NCI-H69 (cell line): ENCODE measurements at regions not wholly inside any gene's neighbourhood (a gene's known extent, or its start where the extent isn't known, plus 50 kb on each side); places are given as distances from the start of the nearest gene placed in this dataset.

Experiments used
- DNase-seq: peaks from one replicate; lab custom pipeline; 2025; lab: John Stamatoyannopoulos, UW

DNA sequence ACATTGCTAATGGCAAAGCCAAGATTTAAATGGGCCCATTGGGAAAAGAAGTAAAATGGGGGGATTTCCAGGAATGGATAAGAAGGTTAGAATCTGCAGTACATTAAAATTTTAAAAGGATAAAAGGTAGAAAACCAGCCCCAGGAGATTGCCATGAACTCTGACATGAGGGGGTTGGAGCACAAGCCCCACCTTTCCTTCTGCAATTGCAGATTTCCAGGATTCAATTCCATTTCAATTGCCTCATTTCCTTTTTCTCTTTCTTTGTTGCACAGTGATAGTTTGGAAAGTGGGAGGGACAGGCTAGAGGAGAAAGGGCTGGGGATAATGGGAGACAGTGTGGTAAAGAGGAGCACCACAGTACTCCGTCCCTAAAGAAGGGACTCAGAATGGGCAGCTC lies 238.5 kb upstream of the RAB4A start:
- peak; percentile 26 for DNase-seq

DNA sequence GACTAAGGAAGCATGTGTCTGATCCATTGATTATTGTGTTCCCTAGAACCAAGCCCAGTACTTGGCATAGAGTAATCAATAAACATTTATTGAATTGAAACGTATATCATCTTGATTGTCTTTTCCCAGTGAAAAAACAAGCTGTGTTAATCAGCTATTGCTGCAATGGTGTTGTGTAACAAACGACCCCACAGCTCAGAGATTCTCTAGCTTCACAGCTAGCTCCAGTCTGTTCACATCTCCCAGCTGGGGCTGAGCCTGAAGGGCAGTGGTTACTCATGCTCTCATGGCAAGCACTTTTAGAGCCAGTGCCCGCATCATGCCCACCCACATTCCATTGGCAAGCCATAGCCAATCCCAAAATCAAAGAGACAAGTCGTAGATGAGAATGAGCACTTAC lies 237.4 kb upstream of the RAB4A start:
- DNase-seq = no peak

DNA sequence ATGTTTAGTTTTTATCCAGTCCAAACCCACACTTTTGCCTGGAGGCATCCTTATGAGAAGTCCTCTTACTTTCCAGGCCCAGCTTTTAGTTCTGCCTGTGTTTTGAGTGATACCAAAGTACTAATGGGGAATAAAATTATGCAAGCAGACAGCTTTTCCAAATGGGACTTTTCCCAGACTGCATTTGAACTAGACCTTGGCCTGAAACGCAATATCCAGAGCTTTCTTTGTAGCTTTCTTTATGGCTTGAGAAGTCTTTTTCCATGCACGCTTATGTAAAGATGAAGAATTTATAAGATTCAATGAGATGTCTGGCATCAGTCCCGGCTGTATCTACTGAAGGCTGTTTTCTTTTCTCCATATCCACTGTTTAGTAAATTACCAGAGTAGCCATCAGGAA lies 236.6 kb upstream of the RAB4A start:
- no peak for DNase-seq

DNA sequence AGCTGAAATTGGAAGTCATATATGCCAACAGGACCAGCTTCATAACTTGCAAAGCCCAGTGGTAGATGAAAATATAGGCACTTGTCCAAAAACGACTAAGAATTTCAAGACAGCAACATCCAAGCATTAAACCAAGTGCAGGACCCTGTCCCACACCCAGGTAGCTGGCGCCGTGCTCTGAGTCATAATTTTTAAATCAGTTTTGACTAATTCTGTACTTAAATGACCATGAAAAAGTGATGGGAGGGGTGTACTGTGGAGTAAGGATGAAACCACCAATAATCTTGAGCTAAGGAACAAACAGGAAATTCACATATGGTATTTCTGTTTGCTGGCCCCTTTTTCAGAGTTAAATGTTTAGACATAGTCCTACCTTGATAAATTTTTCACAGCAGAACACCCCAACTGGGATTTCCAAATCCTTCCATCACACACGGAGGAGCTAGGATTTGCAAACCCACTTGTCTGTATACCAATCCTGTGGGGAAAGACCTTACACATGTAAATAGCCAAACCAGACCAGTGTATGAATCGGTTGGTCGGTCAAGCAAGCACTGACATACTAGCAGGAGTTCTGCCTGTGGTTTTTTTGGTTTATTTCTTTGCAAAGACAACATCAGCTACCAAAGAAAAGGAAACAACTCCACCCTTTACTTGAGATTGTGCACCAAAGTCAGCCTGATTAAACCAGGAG lies 235.7 kb upstream of the RAB4A start:
- DNase-seq = no peak

DNA sequence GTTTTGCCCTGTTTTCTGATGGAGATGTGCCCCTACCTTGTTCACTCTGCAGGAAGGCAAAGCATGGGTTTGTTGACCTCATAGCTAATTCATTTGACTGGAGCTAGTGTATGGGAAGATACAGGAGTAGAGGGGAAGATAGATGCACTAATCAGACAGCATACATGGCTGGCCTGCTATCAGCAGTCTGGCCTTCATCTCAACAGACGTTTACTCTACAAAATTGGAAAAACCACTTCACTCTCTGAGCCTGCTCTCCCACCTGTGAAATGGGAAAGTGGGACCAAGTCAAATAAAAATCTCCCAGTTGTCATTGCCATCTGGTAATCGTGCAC lies 235.2 kb upstream of the RAB4A start:
- no peak for DNase-seq

DNA sequence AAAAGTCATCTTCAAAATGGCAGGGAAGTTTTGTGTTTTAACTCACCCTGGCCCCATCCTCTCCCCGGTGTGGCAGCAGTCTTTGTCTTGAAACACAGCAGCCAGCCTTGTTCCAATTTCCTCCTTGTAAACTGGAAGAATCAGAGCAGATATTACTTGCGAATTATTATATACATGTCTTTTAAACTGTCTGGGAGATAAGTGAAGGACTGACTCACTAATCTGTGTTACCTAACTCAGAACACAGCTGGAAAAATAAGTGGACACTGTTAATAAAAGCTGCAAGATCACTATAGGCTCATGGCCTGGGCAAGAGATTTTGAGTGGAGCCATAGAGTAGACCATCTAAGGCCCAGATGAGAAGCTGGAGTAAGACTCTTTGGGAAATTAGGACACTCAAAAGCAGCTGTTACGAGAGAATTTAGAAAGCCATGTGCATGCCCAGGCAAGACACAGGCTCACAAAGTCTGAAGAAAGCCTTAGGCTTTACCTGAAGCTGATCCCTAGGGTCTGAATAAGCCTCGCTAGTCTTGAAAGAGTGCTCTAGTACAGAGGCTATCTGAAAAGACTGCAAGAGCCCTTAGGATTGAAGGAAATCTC lies 233.0 kb upstream of the RAB4A start:
- no peak for DNase-seq

DNA sequence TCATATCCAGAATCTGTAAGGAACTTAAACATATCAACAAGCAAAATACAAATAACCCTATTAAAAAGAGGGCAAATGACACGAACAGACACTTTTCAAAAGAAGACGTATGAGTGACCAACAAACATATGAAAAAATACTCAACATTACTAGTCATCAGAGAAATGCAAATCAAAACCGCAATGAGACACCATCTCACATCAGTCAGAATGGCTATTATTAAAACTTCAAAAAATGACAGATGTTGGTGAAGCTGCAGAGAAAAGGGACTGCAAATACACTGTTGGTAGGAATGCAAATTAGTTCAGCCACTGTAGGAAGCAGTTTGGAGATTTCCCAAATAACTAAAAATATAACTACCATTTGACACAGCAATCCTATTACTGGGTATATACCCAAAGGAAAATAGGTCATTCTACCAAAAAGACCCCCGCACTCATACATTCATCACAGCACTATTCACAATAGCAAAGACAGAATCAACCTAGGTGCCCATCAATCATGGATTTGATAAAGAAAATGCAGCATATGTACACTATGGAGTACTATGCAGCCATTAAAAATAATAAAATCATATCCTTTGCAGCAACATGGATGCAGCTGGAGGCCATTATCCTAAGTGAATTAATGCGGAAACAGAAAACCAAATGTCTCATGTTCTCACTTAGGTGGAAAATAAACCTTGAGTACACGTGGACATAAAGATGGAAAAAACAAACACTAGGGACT lies 230.1 kb upstream of the RAB4A start:
- DNase-seq = no peak

DNA sequence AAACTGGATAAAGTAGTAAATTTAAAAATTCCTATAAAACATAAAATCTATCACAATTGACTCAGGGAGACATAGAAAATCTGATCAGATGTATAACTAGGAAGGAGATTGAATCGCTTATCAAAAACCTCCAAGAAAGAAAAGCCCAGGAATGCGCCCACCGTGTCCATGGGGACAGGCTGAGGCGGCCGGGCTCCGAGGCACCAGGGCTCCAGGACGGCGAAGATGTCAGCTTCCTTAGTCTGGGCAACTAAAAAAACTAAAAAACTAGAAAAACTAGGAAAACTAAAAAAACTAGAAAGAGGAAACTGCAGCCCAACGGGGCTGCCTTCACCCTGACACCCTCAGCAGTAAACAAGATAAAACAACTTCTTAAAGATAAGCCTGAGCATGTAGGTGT lies 229.0 kb upstream of the RAB4A start:
- DNase-seq = no peak

DNA sequence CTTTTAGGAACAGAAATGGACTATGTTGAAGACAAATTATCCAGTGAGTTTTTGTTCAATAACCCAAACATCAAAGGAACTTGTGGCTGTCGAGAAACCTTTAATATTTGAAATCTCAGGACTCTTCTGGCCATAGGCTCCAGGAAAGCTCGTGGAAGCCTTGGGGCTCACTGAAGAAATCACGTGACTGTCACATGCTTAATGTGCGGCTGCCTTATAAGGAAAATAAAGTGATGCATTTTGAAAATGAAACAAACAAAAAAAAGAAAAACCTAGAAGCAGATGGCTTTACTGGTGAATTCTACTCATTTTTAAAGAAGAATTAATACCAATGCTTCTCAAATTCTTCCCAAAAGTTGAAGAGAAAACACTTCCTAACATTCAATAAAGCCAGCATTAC lies 228.4 kb upstream of the RAB4A start:
- no peak for DNase-seq

DNA sequence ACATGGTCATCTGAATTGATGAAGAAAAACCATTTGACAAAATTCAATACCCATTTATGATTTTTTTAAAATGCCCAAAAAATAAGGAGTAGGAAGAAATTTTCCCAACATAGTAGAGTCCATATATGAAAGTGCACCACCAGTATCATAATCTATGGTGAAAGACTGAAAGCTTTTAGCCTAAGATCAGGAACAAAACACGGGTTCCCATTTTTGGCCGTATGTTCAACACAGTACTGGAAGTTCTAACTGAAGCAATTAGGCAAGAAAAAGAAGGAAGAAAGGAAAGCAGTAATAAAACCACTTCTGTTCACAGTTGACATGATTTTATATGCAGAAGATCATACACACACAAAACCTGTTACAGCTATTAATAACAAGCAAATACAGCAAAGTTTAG lies 227.8 kb upstream of the RAB4A start:
- DNase-seq = no peak

DNA sequence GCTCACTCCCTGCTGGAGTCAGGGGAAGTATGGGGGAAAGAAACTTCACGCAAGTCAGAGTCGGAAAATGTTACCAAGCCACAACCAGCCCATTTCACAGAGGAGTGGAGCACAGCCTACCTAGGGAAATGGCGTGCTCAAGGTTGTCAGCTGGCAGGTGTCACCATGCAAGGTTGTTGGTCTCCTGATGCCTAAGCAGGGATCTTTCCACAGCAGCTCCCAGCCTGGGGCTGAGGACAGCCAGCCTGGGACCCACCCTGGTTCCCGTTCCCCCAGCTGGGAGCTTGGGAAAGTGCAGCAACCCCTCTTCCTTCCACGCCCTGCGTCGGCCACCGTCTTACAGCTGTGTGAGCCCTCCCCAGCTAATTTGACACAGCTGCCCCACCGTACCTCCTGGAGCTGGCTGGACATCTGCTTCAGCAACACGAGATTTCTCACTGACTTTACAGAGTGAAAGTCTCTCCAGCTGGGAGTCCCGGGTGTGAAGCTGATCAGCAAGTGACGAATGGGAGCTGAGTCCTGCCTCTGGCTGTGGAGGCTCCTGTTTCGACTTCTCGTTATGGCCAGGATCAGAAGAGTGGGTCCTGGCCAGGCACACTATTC lies 224.6 kb upstream of the RAB4A start:
- DNase-seq = peak; percentile 31

DNA sequence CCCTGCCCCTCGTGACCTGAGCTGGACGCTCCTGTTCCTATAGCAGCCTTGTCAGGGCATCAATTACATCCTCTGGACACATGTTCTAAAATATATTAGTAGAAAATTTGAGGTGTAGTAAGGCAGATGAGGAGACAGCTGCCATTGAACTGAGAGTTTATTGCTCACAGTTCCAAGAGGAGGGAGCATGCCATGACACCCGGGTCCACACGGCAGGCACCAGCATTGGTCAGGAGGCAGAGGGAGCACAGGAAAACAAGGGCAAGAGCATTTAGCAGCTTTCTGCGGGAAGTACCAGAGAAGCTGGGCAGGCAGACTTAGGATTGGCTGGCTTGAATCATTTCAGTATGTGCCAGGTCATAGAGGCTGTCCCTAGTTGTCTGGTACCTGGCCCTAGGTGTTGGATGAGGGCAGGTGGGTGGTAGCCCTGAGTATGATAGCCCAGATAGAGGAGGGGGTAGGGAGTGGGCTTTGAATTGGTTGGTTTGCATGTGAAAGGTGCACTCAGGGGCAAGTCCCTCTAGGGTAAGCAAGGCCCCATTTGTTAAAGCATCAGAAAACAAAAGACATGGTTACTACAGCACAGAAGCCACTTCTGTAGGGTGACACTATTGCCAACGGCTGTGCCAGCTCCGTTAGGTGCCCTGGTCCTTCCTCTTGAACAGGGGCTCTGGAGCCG lies 223.6 kb upstream of the RAB4A start:
- no peak for DNase-seq

DNA sequence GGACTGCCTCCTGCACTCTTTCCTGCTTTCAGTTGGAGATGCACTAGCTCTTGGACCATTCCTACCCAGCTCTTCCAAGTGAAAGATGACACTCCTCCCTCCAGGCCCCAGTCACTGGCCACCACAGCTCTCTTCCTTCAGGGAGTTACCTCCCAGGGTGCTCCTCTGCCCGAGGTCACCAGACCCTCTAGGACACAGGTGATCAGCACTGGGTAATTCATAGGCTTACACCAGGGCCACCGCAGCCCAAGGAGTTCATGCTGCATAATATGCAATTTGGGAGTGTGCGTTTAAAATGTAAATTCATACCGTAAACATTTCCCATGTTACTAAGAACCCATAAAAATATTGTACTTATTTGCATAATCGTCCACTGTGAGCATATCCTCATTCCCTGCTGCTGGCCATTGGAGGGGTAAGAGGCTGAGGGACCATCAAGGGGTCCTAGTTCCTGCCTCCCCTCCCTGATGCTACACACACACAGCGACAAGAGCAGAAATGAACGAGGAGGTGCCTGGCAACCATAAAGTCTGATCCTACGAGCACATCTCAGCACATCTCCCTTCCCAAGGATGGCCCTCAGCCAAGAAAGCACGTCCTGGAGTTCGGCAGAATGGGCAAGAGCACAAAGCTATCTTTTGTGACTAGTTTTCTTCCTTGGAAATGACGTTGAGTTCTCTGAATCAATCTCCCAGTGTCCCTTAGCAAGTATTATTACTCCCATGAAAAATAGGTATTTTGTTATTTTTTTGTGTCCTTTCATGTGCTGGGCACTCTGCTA lies 222.9 kb upstream of the RAB4A start:
- DNase-seq = no peak

DNA sequence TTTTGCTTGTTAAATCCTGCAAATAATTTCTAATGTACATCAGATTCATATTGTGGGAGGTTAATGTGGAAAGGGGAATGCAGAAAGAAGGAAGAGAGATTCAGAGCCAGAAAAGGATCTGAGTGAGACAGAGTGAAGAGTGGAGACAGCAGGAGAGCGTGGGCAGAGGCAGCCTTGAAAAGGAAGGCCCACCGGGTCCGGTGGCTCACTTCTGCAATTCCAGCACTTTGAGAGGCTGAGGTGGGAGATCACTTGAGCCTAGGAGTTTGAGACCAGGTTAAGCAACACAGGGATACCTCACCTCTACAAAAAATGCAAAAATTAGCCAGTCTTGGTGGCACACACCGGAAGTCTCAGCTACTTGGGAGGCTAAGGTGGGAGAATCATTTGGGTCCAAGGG lies 222.0 kb upstream of the RAB4A start:
- no peak for DNase-seq

DNA sequence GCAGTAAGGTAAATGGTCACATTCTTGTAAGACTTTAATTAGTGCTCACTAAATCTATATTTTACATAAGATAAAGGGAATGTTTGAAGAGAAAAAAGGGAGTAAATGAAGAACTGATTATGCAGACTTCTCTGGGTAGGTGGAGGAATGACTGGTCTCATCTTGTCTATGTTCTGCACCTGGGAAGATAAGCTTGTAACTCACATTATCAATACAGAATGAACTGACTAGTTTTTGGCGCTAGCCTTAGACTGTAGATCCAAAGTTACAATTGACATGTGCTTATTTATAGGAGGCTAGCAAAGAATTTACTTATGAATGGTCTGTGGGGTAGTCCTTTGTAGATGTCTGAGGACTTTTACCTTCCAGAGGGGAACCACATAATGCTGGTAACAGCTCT lies 214.9 kb upstream of the RAB4A start:
- DNase-seq = no peak

DNA sequence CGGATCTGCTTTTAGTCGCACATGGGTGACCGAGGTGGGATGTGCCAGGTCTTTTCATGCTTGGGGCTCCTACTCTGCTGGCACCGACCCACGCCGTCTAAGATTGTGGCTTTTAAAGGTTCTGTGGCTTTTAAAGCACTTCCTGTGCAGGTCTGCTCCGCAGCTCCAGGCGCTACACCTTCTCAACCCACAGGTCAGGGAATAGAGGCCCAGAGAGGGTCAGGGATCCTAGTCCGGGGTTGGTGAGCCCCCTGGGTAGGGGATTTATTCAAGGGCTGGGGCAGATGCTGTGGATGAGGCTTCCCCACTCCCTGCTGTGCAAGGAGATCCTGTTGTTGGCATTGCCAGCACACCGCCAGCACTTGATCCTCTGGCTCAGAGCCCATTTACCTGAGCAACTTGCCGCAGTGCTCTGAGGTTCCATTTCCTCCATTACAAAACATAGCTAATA lies 212.8 kb upstream of the RAB4A start:
- peak; percentile 84 for DNase-seq

DNA sequence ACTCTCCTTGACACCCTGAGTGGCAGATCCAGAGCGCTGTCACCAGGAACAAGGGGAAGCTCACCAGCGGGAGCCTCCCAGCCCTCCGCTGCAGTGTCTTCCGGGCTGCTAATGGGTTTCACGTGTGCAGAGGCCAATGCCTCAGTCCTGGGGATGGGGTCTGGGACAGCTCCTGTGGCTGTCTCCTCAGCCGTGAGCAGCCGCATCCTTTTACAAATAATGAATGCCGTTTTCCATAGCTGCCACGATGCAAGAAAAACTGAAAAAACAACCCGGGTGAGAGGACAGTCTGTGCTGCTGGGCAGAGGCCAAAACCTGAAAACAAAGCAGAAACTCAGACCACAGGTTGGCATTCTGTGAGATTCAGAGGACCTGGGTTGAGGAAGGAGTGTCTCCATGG lies 212.2 kb upstream of the RAB4A start:
- DNase-seq = peak; percentile 62

DNA sequence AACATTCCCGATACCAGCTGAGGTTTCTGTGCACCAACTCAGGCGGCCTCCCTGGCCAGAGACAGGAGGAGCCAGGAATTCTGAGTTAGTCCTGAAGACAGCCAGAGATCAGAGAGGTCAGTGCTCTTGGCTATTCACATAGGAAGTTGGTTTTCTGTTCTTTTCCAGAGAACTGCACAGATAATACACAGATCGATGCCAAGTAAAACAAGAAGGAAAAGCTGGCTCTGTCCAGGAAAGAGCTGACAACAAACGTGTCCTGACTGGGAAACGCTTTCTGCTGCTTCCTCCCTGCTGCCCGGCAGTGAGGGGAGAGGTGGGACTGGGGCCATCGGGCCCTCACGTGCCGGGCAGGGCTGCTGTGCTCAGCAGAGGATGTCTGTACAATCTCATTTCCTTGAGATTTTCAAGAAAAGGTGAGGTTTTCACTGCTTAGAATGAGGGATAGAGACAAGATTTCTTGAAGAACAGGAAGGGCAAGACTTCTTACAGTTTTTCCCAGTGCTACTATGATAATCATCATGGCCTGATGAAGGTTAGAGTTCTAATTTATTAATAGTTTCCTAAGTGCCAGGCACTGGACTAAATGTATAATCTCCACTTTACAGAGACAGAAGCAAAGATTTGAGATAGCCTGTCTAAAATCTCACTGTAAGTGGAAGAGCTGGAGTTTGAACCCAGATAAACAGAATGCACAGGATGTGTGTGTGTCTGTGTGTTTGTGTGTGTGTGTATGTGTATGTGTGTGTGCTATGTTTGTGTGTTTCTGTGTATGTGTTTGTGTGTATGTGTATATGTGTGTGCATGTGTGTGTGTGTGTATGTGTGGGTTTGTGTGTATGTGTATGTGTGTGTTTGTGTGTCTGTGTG lies 211.0 kb upstream of the RAB4A start:
- no peak for DNase-seq

DNA sequence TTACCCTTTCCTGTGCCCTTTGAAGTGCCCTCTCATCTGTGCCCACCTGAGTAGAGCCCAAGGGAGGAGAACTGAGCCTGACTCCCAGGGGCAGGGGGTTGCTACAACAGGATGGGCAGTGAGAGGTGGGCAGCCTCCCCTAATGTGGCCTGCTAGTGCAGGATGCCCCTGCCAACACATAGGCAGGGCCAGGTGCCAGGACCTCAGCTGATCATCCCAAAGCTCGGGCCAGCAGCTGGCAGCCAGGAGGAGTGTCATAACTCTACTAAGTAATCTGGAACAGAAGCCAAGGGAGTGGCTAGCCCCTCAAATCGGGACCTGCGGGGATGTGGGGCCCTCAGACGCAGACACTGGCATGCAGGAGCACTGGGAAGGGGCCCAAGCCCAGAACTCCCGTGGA lies 208.8 kb upstream of the RAB4A start:
- no peak for DNase-seq

DNA sequence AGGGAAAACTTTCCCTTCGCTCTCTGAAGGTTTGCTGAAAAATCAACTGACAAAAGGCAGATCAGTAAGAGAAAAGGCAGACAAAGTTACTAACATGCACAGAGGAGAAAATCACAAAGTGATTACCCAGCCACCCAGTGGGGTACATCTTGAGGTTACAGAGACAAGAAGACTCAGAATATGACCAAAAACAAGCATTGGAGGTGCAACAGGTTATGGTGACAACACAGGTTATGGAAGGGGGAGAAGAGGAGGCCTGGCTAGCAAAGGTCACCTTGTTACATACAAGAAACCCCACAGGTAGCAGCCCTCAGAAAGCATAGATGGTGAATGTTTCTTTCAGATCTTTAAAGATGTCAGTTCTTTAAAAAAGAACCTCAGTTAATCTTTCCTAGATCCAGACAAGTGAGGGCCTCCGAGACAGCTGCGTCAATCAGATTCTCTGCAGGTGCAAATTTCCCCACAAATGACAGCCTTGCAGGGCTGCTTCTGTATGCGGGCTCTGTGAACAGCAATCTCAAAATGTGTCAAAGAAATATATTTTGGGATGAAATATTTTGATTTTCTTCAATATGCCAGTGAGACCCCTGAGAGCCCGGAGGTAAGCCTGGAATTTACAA lies 207.6 kb upstream of the RAB4A start:
- DNase-seq = no peak
